HL-60 (cell line): ENCODE measurements at regions not wholly inside any gene's neighbourhood (a gene's known extent, or its start where the extent isn't known, plus 50 kb on each side); places are given as distances from the start of the nearest gene placed in this dataset.

Experiments
- POLR2AphosphoS5 ChIP-seq: IDR thresholded peaks from 2 replicates; pipeline ENCODE4 v1.6.1; 2012; ENCODE audit warnings: low read depth
- TF ChIP-seq, protein P1 (sequence below): IDR thresholded peaks from 2 replicates; pipeline ENCODE4 v1.6.1; 2012; ENCODE audit warnings: low read depth; ENCODE audit not compliant: insufficient replicate concordance
- TF ChIP-seq, protein P2 (sequence below): IDR thresholded peaks from one replicate; pipeline ENCODE4 v1.5.1; 2011; ENCODE audit warnings: low read length, control low read depth, inconsistent platforms; ENCODE audit not compliant: insufficient read depth

DNA sequence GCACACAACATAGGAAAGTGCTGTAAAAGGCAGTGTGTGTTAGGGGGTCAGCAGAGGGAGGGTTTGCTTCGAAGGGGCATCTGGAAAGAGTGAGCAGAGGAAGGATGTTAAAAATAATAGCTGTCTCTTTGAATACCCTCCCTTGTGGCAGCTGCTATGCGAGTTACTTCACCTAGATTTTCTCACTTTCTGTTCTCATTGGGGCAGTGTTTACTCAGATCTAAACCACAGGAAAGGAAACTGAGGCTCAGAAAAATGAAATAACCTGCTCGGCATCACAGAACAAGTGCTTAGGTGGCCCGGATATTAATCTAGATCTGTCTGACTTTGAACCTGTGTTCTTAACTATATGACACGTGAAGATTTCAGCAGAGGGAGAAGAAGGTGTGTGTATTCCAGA lies 125.3 kb downstream of the C11orf91 start:
- TF ChIP-seq, protein P1, sequence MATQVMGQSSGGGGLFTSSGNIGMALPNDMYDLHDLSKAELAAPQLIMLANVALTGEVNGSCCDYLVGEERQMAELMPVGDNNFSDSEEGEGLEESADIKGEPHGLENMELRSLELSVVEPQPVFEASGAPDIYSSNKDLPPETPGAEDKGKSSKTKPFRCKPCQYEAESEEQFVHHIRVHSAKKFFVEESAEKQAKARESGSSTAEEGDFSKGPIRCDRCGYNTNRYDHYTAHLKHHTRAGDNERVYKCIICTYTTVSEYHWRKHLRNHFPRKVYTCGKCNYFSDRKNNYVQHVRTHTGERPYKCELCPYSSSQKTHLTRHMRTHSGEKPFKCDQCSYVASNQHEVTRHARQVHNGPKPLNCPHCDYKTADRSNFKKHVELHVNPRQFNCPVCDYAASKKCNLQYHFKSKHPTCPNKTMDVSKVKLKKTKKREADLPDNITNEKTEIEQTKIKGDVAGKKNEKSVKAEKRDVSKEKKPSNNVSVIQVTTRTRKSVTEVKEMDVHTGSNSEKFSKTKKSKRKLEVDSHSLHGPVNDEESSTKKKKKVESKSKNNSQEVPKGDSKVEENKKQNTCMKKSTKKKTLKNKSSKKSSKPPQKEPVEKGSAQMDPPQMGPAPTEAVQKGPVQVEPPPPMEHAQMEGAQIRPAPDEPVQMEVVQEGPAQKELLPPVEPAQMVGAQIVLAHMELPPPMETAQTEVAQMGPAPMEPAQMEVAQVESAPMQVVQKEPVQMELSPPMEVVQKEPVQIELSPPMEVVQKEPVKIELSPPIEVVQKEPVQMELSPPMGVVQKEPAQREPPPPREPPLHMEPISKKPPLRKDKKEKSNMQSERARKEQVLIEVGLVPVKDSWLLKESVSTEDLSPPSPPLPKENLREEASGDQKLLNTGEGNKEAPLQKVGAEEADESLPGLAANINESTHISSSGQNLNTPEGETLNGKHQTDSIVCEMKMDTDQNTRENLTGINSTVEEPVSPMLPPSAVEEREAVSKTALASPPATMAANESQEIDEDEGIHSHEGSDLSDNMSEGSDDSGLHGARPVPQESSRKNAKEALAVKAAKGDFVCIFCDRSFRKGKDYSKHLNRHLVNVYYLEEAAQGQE: no peak
- TF ChIP-seq POLR2AphosphoS5: no peak
- TF ChIP-seq, protein P2, sequence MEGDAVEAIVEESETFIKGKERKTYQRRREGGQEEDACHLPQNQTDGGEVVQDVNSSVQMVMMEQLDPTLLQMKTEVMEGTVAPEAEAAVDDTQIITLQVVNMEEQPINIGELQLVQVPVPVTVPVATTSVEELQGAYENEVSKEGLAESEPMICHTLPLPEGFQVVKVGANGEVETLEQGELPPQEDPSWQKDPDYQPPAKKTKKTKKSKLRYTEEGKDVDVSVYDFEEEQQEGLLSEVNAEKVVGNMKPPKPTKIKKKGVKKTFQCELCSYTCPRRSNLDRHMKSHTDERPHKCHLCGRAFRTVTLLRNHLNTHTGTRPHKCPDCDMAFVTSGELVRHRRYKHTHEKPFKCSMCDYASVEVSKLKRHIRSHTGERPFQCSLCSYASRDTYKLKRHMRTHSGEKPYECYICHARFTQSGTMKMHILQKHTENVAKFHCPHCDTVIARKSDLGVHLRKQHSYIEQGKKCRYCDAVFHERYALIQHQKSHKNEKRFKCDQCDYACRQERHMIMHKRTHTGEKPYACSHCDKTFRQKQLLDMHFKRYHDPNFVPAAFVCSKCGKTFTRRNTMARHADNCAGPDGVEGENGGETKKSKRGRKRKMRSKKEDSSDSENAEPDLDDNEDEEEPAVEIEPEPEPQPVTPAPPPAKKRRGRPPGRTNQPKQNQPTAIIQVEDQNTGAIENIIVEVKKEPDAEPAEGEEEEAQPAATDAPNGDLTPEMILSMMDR: no peak
